IgD-negative memory B cell (primary cell): ENCODE measurements at regions not wholly inside any gene's neighbourhood (a gene's known extent, or its start where the extent isn't known, plus 50 kb on each side); places are given as distances from the start of the nearest gene placed in this dataset.

Experiments
- H3K27ac Mint-ChIP-seq, 3 donors: one replicate each; pipeline ENCODE4 v1.8.0; 2020 to 2022; ENCODE audit warnings: mild to moderate bottlenecking in 3 of 3, mixed read lengths in 3 of 3, moderate library complexity in 1 of 3
- H3K27me3 Mint-ChIP-seq: one replicate; pipeline ENCODE4 v1.8.0; 2021; ENCODE audit warnings: mixed read lengths
- H3K36me3 Mint-ChIP-seq: one replicate; pipeline ENCODE4 v1.8.0; 2020; ENCODE audit warnings: mild to moderate bottlenecking, mixed read lengths
- H3K4me1 Mint-ChIP-seq, 3 donors: one replicate each; pipeline ENCODE4 v1.8.0; 2020 to 2022; ENCODE audit warnings: mixed read lengths in 3 of 3, mild to moderate bottlenecking in 1 of 3
- H3K4me3 Mint-ChIP-seq, 4 donors: one replicate each; pipeline ENCODE4 v1.8.0; 2020 to 2022; ENCODE audit warnings: mild to moderate bottlenecking in 4 of 4, mixed read lengths in 4 of 4, moderate library complexity in 3 of 4
- H3K9me3 Mint-ChIP-seq, 3 donors: one replicate each; pipeline ENCODE4 v1.8.0; 2020 to 2021; ENCODE audit warnings: mixed read lengths in 3 of 3, mild to moderate bottlenecking in 1 of 3

DNA sequence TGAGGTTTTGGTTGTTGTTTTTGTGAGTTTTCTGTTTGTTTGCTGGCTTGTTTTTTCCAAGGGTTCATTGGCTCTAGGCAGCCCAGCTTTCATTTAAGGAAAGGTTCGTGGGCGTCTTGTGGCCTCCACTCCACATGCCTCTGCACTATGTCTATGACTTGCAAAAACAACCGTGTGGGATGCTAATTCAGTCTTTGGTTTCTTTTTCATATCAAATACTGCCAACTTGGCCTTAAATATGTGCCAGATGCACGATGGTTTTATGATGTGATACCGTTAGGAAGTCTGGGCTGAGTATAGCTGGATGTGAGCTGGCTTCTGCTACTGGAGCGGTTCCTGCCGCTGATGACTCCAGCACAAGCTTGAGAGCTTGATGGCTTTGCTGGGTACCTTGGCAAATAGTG is 96.3 kb downstream of the BMP2 start:
- Mint-ChIP-seq H3K36me3 (no peaks in the 10 kb centered on the region), H3K27ac (no peak overlapping the region), H3K9me3 (peaks cover 0 to 4% (median 2%) of the 10 kb centered on the region in 3 donors), H3K4me3 (no peak overlapping the region), H3K4me1 (no peaks in the 10 kb centered on the region), H3K27me3 (no peaks in the 10 kb centered on the region)

GRCh38 chr20:6864740-6865139 is 97.3 kb downstream of the BMP2 start:
- no peaks in the 10 kb centered on the region for H3K36me3 Mint-ChIP-seq

DNA sequence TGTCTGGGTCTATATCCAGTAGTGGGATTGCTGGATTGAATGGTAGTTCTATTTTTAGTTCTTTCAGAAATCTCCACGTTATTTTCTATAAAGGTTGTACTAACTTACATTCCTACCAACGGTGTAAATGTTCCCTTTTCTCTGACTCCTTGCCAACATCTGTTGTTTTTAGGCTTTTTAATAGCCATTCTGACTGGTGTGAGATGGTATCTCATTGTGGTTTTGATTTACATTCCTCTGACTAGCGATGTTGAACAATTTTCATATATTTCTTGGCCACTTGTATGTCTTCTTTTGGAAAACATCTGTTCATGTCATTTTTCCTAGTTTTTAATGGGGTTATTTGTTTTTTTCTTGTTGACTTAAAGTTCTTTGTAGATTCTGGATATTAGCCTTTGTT is 99.3 kb downstream of the BMP2 start:
- no peak overlapping the region for H3K27ac Mint-ChIP-seq
- peaks cover 0 to 4% (median 4%) of the 10 kb centered on the region in 3 donors for H3K9me3 Mint-ChIP-seq
- no peaks in the 10 kb centered on the region for H3K4me1 Mint-ChIP-seq
- peak overlapping the region in 1 of 4 donors; percentile 2 for H3K4me3 Mint-ChIP-seq
- no peaks in the 10 kb centered on the region for H3K36me3 Mint-ChIP-seq
- no peaks in the 10 kb centered on the region for H3K27me3 Mint-ChIP-seq

More at GRCh38 chr20:6864740-6865139, 97.3 kb downstream of the BMP2 start:
- H3K9me3 Mint-ChIP-seq: peaks cover 0 to 4% (median 2%) of the 10 kb centered on the region in 3 donors
- no peak overlapping the region for H3K27ac Mint-ChIP-seq
- no peaks in the 10 kb centered on the region for H3K4me1 Mint-ChIP-seq
- H3K27me3 Mint-ChIP-seq: no peaks in the 10 kb centered on the region
- H3K4me3 Mint-ChIP-seq: no peak overlapping the region

DNA sequence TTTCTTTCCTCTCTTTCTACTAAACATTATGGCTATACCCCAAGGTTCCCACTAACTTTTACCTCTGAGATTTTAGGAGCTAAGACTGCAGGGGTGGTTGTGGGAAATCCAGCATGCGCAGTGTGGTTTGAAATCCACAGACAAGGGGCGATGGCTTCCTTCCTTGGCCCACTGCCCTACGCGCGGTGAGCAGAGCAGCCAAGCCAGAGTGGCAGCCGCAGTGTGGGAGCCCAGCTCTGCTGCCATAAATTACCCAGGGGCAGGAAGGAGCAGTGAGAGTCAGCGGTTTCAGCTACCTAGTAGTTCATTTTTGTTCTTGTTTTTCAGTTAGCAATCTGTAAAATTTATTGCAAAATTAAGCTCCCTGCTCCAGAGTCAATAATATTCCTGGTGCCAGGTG is 101.4 kb downstream of the BMP2 start:
- Mint-ChIP-seq H3K36me3 (no peaks in the 10 kb centered on the region), H3K27ac (no peak overlapping the region), H3K4me1 (no peaks in the 10 kb centered on the region), H3K27me3 (no peaks in the 10 kb centered on the region), H3K4me3 (no peak overlapping the region), H3K9me3 (peaks cover 0 to 4% (median 2%) of the 10 kb centered on the region in 3 donors)

- peaks cover 0 to 4% (median 2%) of the 10 kb centered on the region in 3 donors for H3K9me3 Mint-ChIP-seq
- no peaks in the 10 kb centered on the region for H3K36me3 Mint-ChIP-seq
- no peaks in the 10 kb centered on the region for H3K4me1 Mint-ChIP-seq
- H3K4me3 Mint-ChIP-seq: no peak overlapping the region
- no peak overlapping the region for H3K27ac Mint-ChIP-seq
- H3K27me3 Mint-ChIP-seq: no peaks in the 10 kb centered on the region
Observed at GRCh38 chr20:6870559-6870958, 103.1 kb downstream of the BMP2 start.

DNA sequence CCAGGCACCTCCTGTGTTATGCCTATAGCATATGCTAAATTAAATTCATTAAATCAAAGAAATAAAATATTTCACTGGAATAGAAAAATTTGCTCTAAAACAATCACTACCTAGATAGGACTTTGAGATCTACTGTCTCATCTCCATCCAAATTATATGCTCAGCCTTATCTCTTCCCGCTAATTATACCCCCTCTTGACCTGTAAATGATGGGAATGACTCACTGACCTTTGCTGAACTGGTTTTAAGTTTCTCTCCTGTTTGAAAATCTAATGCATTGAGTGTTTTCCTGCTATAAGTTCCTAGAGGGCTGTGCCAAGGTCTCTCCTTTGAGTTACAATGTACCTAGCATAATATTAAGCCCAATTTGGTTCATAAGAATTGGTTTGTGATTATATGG is 110.1 kb downstream of the BMP2 start:
- Mint-ChIP-seq H3K9me3 (peaks cover 0 to 5% (median 0%) of the 10 kb centered on the region in 3 donors), H3K27me3 (no peaks in the 10 kb centered on the region), H3K27ac (no peak overlapping the region), H3K4me1 (no peaks in the 10 kb centered on the region), H3K4me3 (no peak overlapping the region), H3K36me3 (no peaks in the 10 kb centered on the region)

DNA sequence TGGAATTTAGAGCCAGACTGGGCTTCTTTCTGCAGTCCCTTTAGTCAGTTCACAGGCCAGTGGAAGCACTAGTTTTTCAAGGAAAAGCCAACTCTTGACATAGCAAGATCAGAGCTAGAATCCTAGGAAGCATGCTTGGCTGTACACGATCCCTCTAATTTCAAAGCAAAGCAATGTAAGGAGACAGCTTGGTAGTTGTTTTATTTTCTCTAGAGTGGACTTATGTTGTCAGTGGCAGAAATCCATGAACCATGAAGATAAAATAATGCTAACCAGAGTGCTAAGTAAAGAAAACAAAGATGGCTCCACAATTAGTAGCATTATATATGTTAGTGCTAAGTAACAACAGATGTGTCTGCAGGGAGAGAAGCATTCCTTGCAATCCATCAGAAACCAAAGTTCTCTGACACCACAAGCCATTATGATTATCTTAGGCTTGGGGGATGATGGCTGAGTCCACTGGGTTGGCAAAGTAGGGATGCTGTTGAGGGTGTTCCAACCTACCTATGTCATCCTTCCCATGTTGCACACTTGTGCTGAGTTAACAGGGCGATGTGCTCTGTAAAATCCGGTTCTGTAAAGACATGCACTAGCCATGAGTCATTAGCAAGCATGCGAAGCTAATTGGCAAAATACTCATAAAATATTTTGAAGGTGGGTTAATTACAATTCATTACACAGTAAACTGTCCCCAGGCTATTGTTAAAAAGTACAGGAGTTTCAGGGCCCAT is 115.2 kb downstream of the BMP2 start:
- no peak overlapping the region for H3K27ac Mint-ChIP-seq
- H3K9me3 Mint-ChIP-seq: peaks cover 4 to 7% (median 5%) of the 10 kb centered on the region in 3 donors
- no peaks in the 10 kb centered on the region for H3K27me3 Mint-ChIP-seq
- H3K4me3 Mint-ChIP-seq: no peak overlapping the region
- peaks cover 0 to 2% (median 0%) of the 10 kb centered on the region in 3 donors for H3K4me1 Mint-ChIP-seq
- peaks cover 1% of the 10 kb centered on the region for H3K36me3 Mint-ChIP-seq

- Mint-ChIP-seq H3K27me3 (no peaks in the 10 kb centered on the region), H3K27ac (no peak overlapping the region), H3K4me3 (no peak overlapping the region), H3K36me3 (peaks cover 1% of the 10 kb centered on the region), H3K4me1 (peaks cover 0 to 2% (median 0%) of the 10 kb centered on the region in 3 donors), H3K9me3 (peaks cover 4 to 5% (median 5%) of the 10 kb centered on the region in 3 donors)
Observed at GRCh38 chr20:6884114-6884513, 116.6 kb downstream of the BMP2 start.

DNA sequence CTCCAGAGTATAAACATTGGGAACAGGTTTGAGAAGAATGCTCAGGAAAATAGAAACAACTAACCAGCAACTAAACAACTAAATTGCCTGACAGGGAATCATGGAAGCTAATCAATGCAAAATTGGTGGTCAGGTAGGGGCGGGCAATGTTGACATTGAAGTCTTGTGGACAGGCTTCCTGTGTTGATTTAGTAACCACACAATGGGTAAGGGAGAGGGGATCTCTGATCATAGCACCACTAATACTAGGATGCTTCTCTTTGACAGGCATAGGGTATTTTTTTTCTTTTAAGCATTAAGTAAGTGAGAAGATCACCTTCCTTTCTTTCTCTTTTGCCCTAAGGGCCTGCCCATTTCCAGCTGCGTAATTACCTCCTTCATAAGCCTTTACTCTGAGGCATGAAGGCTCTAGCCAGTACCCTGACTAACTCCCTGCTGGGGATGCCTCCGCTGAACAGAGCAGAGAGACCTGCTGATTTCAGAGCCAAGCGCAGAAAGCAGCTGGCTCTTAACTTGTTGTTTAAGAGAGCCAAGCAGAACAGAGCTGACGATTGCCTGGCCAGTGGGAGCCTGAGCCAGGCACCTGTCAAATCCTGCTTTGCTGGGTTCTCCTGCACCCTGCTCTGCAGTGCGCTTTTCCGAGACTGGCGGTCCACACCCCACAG is 118.7 kb downstream of the BMP2 start:
- Mint-ChIP-seq H3K36me3 (peaks cover 1% of the 10 kb centered on the region), H3K9me3 (peaks cover 4 to 5% (median 5%) of the 10 kb centered on the region in 3 donors), H3K4me3 (no peak overlapping the region), H3K27ac (no peak overlapping the region), H3K4me1 (peaks cover 0 to 2% (median 0%) of the 10 kb centered on the region in 3 donors), H3K27me3 (no peaks in the 10 kb centered on the region)

- Mint-ChIP-seq H3K9me3 (peaks cover 4 to 8% (median 5%) of the 10 kb centered on the region in 3 donors), H3K4me1 (peaks cover 0 to 2% (median 0%) of the 10 kb centered on the region in 3 donors), H3K36me3 (peaks cover 5% of the 10 kb centered on the region), H3K4me3 (no peak overlapping the region), H3K27ac (no peak overlapping the region), H3K27me3 (no peaks in the 10 kb centered on the region)
Observed at GRCh38 chr20:6887966-6888365, 120.5 kb downstream of the BMP2 start.

DNA sequence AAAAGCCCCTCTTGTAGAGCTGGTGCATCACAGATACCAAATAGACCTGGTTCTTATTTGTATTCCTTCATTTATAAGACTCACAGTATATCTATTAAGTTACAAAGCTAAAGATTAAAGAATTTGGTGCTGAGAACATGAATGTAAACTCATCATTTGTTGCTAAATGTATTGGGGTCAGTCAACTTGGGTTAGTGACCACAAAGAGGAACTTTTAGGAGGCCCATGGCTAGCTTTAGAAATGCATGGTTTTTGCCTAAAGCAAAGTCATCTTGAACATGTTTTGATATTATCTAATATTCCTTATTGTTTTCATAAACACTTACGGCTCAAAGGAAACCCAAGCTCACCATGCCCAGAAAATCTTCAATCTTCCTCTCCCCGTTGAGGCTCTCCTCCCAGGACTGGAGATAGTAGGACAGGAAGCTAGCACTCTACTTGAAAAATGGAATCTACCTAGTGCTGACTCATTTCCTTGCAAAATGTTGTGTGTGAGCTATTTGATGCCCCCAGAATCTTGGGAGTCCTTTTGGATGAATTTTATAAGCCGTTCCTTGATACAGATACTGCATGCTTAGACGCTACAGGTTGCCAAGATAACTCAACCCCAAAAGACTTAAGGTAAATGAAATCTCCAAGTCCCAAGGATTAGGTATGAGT is 121.4 kb downstream of the BMP2 start:
- no peaks in the 10 kb centered on the region for H3K27me3 Mint-ChIP-seq
- no peak overlapping the region for H3K27ac Mint-ChIP-seq
- peaks cover 5% of the 10 kb centered on the region for H3K36me3 Mint-ChIP-seq
- peaks cover 4 to 8% (median 5%) of the 10 kb centered on the region in 3 donors for H3K9me3 Mint-ChIP-seq
- no peak overlapping the region for H3K4me3 Mint-ChIP-seq
- H3K4me1 Mint-ChIP-seq: peaks cover 0 to 2% (median 0%) of the 10 kb centered on the region in 3 donors

DNA sequence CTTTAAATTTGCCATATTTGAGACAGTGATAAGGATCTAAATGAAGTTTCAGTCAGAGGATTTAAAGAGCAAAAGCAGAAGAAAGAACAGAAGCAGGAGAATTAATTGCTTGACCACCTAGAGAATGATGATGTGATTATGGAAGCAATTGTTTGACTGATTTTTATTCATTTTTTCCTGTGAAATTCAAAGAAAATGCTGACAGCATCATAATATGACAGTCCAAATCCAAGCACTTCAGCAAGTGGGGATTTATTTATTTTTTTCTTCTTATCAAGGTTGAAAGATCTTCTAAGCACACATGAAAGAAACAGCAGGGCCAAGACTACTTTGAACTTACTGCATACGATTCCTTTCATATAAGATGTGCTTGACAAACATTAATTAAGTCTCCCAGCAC is 125.2 kb downstream of the BMP2 start:
- Mint-ChIP-seq H3K9me3 (peaks cover 0 to 3% (median 1%) of the 10 kb centered on the region in 3 donors), H3K27ac (no peak overlapping the region), H3K4me1 (no peaks in the 10 kb centered on the region), H3K27me3 (no peaks in the 10 kb centered on the region), H3K4me3 (no peak overlapping the region), H3K36me3 (peaks cover 4% of the 10 kb centered on the region)

DNA sequence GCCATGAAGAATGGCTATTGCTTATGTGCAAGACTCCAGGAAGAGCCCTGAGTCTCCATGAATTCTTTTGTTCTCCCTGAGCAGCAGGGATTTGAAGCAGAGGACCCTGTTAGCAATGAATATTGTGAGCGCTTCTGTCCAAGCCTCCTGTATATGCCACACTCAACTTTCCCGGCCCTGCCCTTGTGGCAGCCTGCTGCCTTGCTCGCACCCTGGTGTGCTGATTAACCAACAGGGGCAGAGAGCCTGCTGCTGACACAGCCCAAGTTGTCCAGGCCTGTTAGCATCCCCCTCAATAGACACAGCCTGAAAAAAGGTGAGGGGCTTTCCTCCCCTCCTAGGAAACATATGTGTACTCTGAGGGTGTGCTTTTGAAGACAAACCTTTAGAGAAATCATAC is 131.4 kb downstream of the BMP2 start:
- Mint-ChIP-seq H3K4me1 (peaks cover 0 to 1% (median 0%) of the 10 kb centered on the region in 3 donors), H3K27me3 (no peaks in the 10 kb centered on the region), H3K9me3 (peaks cover 0 to 16% (median 7%) of the 10 kb centered on the region in 3 donors), H3K4me3 (no peak overlapping the region), H3K36me3 (no peaks in the 10 kb centered on the region), H3K27ac (no peak overlapping the region)

DNA sequence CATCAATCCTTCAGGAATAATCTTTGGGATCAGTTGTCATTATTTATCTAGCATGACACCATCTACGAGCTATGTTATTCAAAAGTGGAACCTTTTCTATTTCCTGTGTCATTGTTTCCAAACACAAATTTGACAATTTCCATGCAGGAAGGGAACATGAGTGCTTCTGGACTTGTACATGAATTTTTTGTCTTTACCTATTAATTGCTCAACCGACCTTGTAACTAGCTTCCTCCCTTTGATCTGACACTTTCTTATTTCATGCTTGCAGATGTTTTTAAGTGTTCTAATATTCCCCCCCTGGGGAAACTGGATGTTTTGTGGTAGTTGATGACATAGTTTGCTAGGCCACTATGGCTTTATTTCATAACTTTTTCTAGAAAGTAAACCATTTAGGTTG is 139.4 kb downstream of the BMP2 start:
- no peak overlapping the region for H3K27ac Mint-ChIP-seq
- H3K4me1 Mint-ChIP-seq: no peaks in the 10 kb centered on the region
- H3K4me3 Mint-ChIP-seq: no peak overlapping the region
- peaks cover 2 to 10% (median 4%) of the 10 kb centered on the region in 3 donors for H3K9me3 Mint-ChIP-seq
- H3K36me3 Mint-ChIP-seq: no peaks in the 10 kb centered on the region
- H3K27me3 Mint-ChIP-seq: no peaks in the 10 kb centered on the region

GRCh38 chr20:6908673-6909072 is 141.2 kb downstream of the BMP2 start:
- Mint-ChIP-seq H3K4me3 (no peak overlapping the region), H3K4me1 (no peaks in the 10 kb centered on the region), H3K36me3 (no peaks in the 10 kb centered on the region), H3K27me3 (no peaks in the 10 kb centered on the region), H3K9me3 (peaks cover 0 to 5% (median 2%) of the 10 kb centered on the region in 3 donors), H3K27ac (no peak overlapping the region)
